ENCODE measurements at regions not wholly inside any gene's neighbourhood (a gene's known extent, or its start where the extent isn't known, plus 50 kb on each side); places are given as distances from the start of the nearest gene placed in this dataset.

DNA sequence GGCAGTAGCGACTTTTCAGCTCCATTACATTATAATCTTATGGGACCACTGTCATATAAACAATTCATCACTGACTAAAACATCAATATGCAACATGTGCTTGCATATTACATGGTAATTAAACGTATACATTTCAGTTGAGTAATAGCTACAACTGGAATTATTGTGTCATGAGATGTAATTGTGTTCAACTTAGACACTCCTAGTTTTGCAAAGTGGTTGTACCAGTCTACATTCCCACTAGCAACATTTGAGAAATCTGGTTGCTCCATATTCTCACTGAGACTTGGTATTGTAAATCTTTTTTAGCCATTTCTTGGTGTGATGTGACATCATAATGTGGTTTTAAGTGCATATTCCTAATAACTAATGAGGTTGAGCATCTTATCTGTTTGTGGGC lies 90.0 kb downstream of the CAPZA3 start:
- TF ChIP-seq, protein P1, sequence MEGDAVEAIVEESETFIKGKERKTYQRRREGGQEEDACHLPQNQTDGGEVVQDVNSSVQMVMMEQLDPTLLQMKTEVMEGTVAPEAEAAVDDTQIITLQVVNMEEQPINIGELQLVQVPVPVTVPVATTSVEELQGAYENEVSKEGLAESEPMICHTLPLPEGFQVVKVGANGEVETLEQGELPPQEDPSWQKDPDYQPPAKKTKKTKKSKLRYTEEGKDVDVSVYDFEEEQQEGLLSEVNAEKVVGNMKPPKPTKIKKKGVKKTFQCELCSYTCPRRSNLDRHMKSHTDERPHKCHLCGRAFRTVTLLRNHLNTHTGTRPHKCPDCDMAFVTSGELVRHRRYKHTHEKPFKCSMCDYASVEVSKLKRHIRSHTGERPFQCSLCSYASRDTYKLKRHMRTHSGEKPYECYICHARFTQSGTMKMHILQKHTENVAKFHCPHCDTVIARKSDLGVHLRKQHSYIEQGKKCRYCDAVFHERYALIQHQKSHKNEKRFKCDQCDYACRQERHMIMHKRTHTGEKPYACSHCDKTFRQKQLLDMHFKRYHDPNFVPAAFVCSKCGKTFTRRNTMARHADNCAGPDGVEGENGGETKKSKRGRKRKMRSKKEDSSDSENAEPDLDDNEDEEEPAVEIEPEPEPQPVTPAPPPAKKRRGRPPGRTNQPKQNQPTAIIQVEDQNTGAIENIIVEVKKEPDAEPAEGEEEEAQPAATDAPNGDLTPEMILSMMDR (IDR thresholded peaks at IDR 0.05) = no peak
- TF ChIP-seq ZFX (IDR thresholded peaks at IDR 0.05; ENCODE audit: borderline replicate concordance) = no peak
